B cell (primary cell): ENCODE measurements at regions not wholly inside any gene's neighbourhood (a gene's known extent, or its start where the extent isn't known, plus 50 kb on each side); places are given as distances from the start of the nearest gene placed in this dataset.

Experiments used
- ATAC-seq: fragments of 200-7000 bp; cut with Tn5 transposase; one replicate; pipeline ENCODE4 v1.10.0; 2021; ENCODE audit warnings: low read depth, mild to moderate bottlenecking, moderate number of reproducible peaks, moderate library complexity
- CTCF ChIA-PET: fragments of 350-600 bp; sonication (Branson Sonifier 250); formaldehyde crosslinking; loops from one replicate; lab custom pipeline; 2021; ENCODE audit warnings: antibody characterized with exemption, inconsistent platforms; lab: Charles Lee
- POLR2A ChIA-PET: fragments of 350-600 bp; sonication (Branson Sonifier 250); formaldehyde crosslinking; loops from one replicate; lab custom pipeline; 2021; ENCODE audit warnings: antibody characterized with exemption; lab: Charles Lee
- DNase-seq: peaks from one replicate; pipeline ENCODE4 v3.0.0; 2013
- H2AFZ ChIP-seq: 2 replicates; pipeline ENCODE4 v1.6.1; 2012; ENCODE audit warnings: mild to moderate bottlenecking, low read depth, low read length; ENCODE audit not compliant: insufficient read depth, poor library complexity, severe bottlenecking
- H3K27ac ChIP-seq, 2 donors: 1 replicate in 1 of 2; 2 replicates in 1 of 2; pipeline ENCODE4 v1.5.1; 2012 to 2013; ENCODE audit warnings: low read length in 2 of 2, mild to moderate bottlenecking in 2 of 2, moderate library complexity in 1 of 2
- H3K27me3 ChIP-seq, 4 experiments: fragments of 200-600 bp in 1 of 4; sonication (generic) in 1 of 4; replicated peaks in 1 of 4; 1 replicate in 2 of 4; 2 replicates in 2 of 4; pipeline versions ENCODE4 v1.6.1 to v1.7.0; 2013 to 2016; ENCODE audit warnings: low read length in 3 of 4, mild to moderate bottlenecking in 2 of 4, mixed read lengths in 1 of 4, moderate library complexity in 1 of 4; ENCODE audit not compliant: insufficient read depth in 4 of 4, control insufficient read depth in 3 of 4; ENCODE audit errors: control extremely low read depth in 1 of 4
- H3K36me3 ChIP-seq, 2 experiments: replicated peaks in 1 of 2; 1 replicate in 1 of 2; 2 replicates in 1 of 2; pipeline versions ENCODE4 v1.6.1 to v1.7.1; 2013; ENCODE audit warnings: low read length in 1 of 2; ENCODE audit not compliant: insufficient read depth in 2 of 2, control insufficient read depth in 1 of 2; ENCODE audit errors: control extremely low read depth in 1 of 2, extremely low read depth in 1 of 2
- H3K4me1 ChIP-seq, 2 donors: fragments of 200-600 bp in 1 of 2; sonication (generic) in 1 of 2; 1 replicate in 1 of 2; 2 replicates in 1 of 2; pipeline versions ENCODE4 v1.5.1 to v1.6.1; 2013 to 2017; ENCODE audit warnings: low read length in 2 of 2; ENCODE audit not compliant: control insufficient read depth in 2 of 2, insufficient read depth in 2 of 2
- H3K4me2 ChIP-seq: replicated peaks from 2 replicates; pipeline ENCODE3; 2012; ENCODE audit warnings: mild to moderate bottlenecking, low read depth, low read length; ENCODE audit not compliant: poor library complexity, severe bottlenecking
- H3K4me3 ChIP-seq, 5 experiments: fragments of 200-600 bp in 1 of 5; sonication (generic) in 1 of 5; 1 replicate in 3 of 5; 2 replicates in 2 of 5; pipeline versions ENCODE4 v1.5.1 to v1.7.0; 2011 to 2016; ENCODE audit warnings: low read length in 4 of 5, mild to moderate bottlenecking in 4 of 5, low read depth in 2 of 5, control low read depth in 1 of 5, moderate library complexity in 1 of 5; ENCODE audit not compliant: insufficient read depth in 1 of 5; ENCODE audit errors: control extremely low read depth in 1 of 5, extremely low read depth in 1 of 5
- H3K79me2 ChIP-seq: fragments of 200-600 bp; sonication (generic); one replicate; pipeline ENCODE4 v1.6.0; 2016; ENCODE audit warnings: low read length; ENCODE audit not compliant: control insufficient read depth, insufficient read depth
- H3K9ac ChIP-seq: fragments of 200-600 bp; sonication (generic); 2 replicates; pipeline ENCODE4 v1.6.1; 2017; ENCODE audit warnings: mild to moderate bottlenecking, low read length, moderate library complexity
- H3K9me3 ChIP-seq, 3 donors: one replicate each; pipeline versions ENCODE4 v1.6.1 to v1.7.1; 2013; ENCODE audit warnings: low read length in 2 of 3; ENCODE audit not compliant: control insufficient read depth in 2 of 3, insufficient read depth in 1 of 3; ENCODE audit errors: control extremely low read depth in 1 of 3
- H4K20me1 ChIP-seq: 2 replicates; pipeline ENCODE4 v1.6.0; 2012; ENCODE audit warnings: mild to moderate bottlenecking, low read length; ENCODE audit not compliant: insufficient read depth, control insufficient read depth, poor library complexity, severe bottlenecking
- H3K27ac Mint-ChIP-seq: one replicate; pipeline ENCODE4 v1.8.0; 2021; ENCODE audit warnings: mixed read lengths
- H3K27me3 Mint-ChIP-seq: one replicate; pipeline ENCODE4 v1.8.0; 2021; ENCODE audit warnings: mixed read lengths
- H3K4me1 Mint-ChIP-seq: one replicate; pipeline ENCODE4 v1.8.0; 2021; ENCODE audit warnings: mixed read lengths
- H3K4me3 Mint-ChIP-seq: one replicate; pipeline ENCODE4 v1.8.0; 2021; ENCODE audit warnings: mixed read lengths
- H3K9me3 Mint-ChIP-seq: one replicate; pipeline ENCODE4 v1.8.0; 2022; ENCODE audit warnings: mixed read lengths; ENCODE audit not compliant: insufficient read depth
- CTCF ChIP-seq: fragments of 200-600 bp; IDR thresholded peaks from one replicate; pipeline ENCODE4 v1.8.0; 2022; ENCODE audit warnings: antibody characterized with exemption, mild to moderate bottlenecking
- EZH2 ChIP-seq: IDR thresholded peaks from 2 replicates; pipeline ENCODE4 v1.6.1; 2012; ENCODE audit warnings: borderline replicate concordance, low read depth, mild to moderate bottlenecking, moderate library complexity, low read length; ENCODE audit not compliant: insufficient read depth, poor library complexity, severe bottlenecking
- WGBS: methylation state at CpG from one replicate; pipeline ENCODE4 v1.1.5; 2013; ENCODE audit warnings: missing lambda C conversion rate; ENCODE audit not compliant: insufficient coverage; 5-methylcytosine and 5-hydroxymethylcytosine counted together
- intact Hi-C: fragments of 100-400 bp; cut with micrococcal nuclease; formaldehyde crosslinking; loops from one replicate; pipeline ENCODE4 v1.10.0; 2022

DNA sequence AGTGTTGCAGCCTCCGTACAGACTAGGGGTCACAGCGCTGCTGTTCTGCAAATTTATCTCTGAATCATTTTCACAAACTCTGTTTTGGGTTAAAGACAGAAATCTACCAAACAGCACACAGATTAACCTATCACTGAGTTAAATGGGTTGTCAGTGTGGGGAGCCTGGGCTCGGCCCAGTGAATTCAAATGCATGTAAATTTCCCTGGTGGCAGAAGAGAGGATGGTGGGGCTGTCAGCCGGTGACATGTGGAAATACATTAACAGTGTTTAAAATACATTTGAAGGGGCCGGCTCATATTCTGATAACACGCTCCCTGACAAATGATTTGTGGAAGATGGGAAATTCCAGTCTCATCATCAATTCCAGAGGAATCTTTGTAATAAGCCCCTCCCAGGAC, 309.6 kb upstream of the MKI67 start:
- Mint-ChIP-seq H3K27ac (no peak overlapping the region), H3K27me3 (peaks cover 2% of the 10 kb centered on the region), H3K4me3 (no peak overlapping the region), H3K9me3 (no peaks in the 10 kb centered on the region), H3K4me1 (no peaks in the 10 kb centered on the region)
- Histone ChIP-seq H3K36me3 (no peaks in the 10 kb centered on the region), H3K4me3 (no peak overlapping the region), H3K4me2 (no peak overlapping the region), H3K79me2 (no peaks in the 10 kb centered on the region), H3K9me3 (peaks cover 0 to 28% (median 0%) of the 10 kb centered on the region in 3 donors), H3K9ac (no peak overlapping the region), H3K27me3 (no peaks in the 10 kb centered on the region), H2AFZ (no peak overlapping the region), H3K27ac (no peak overlapping the region), H3K4me1 (no peaks in the 10 kb centered on the region), H4K20me1 (no peaks in the 10 kb centered on the region)
- POLR2A ChIA-PET, result no interaction called here
- DNase-seq, result no peak
- CTCF ChIA-PET, result no interaction called here
- WGBS, result 67% methylated on average over 1 of the region's 6 CpGs
- intact Hi-C loops, result no loop called here
- TF ChIP-seq CTCF, result no peak
- TF ChIP-seq EZH2, result no peak
- ATAC-seq, result no peak

GRCh38 chr10:128437786-128438345, 311.6 kb upstream of the MKI67 start:
- Mint-ChIP-seq H3K27ac (no peak overlapping the region), H3K27me3 (peaks cover 7% of the 10 kb centered on the region), H3K4me1 (no peaks in the 10 kb centered on the region), H3K9me3 (no peaks in the 10 kb centered on the region), H3K4me3 (no peak overlapping the region)
- no peak overlapping the region for H3K4me2 ChIP-seq
- no peak overlapping the region for H3K9ac ChIP-seq
- H2AFZ ChIP-seq, result no peak overlapping the region
- ATAC-seq, result no peak
- no peaks in the 10 kb centered on the region for H3K27me3 ChIP-seq
- 89% methylated on average over 13 of the region's 13 CpGs for WGBS
- H3K4me1 ChIP-seq, result no peaks in the 10 kb centered on the region
- TF ChIP-seq CTCF (no peak), EZH2 (no peak)
- no peak overlapping the region for H3K27ac ChIP-seq
- peaks cover 0 to 19% (median 0%) of the 10 kb centered on the region in 3 donors for H3K9me3 ChIP-seq
- intact Hi-C loops, result no loop called here
- no peaks in the 10 kb centered on the region for H4K20me1 ChIP-seq
- H3K79me2 ChIP-seq, result no peaks in the 10 kb centered on the region
- DNase-seq, result no peak
- no peaks in the 10 kb centered on the region for H3K36me3 ChIP-seq
- ChIA-PET POLR2A (no interaction called here), CTCF (no interaction called here)
- no peak overlapping the region for H3K4me3 ChIP-seq
